Small intestine (tissue), 7 donors: ENCODE measurements at regions not wholly inside any gene's neighbourhood (a gene's known extent, or its start where the extent isn't known, plus 50 kb on each side); places are given as distances from the start of the nearest gene placed in this dataset.

Experiments
- DNase-seq, 2 donors: peaks; one replicate each; pipeline versions ENCODE4 v3.0.0 to v3.0.0-alpha.2; 2013
- FAIRE-seq: peaks from 2 replicates; lab custom pipeline; 2012; peaks lifted over from hg19 to GRCh38; lab: Jason Lieb, UNC
- H3K27ac ChIP-seq, 3 donors: one replicate each; pipeline ENCODE4 v1.5.1; 2013; ENCODE audit warnings: low read length in 2 of 3, mild to moderate bottlenecking in 2 of 3, control low read depth in 1 of 3, inconsistent platforms in 1 of 3, low read depth in 1 of 3, moderate library complexity in 1 of 3
- H3K27me3 ChIP-seq, 3 donors: one replicate each; pipeline ENCODE4 v1.6.1; 2013; ENCODE audit warnings: low read length in 3 of 3, inconsistent platforms in 1 of 3; ENCODE audit not compliant: control insufficient read depth in 3 of 3, insufficient read depth in 3 of 3
- H3K36me3 ChIP-seq, 3 donors: one replicate each; pipeline ENCODE4 v1.6.1; 2013; ENCODE audit warnings: low read length in 3 of 3, inconsistent platforms in 1 of 3, low read depth in 1 of 3, mild to moderate bottlenecking in 1 of 3, moderate library complexity in 1 of 3; ENCODE audit not compliant: control insufficient read depth in 3 of 3, insufficient read depth in 2 of 3
- H3K4me1 ChIP-seq, 3 donors: one replicate each; pipeline ENCODE4 v1.6.1; 2013; ENCODE audit warnings: low read length in 2 of 3, inconsistent platforms in 1 of 3, low read depth in 1 of 3, mild to moderate bottlenecking in 1 of 3, moderate library complexity in 1 of 3; ENCODE audit not compliant: control insufficient read depth in 3 of 3, insufficient read depth in 2 of 3
- H3K4me3 ChIP-seq, 3 donors: one replicate each; pipeline ENCODE4 v1.5.1; 2013; ENCODE audit warnings: low read length in 3 of 3, control low read depth in 1 of 3, inconsistent platforms in 1 of 3, low read depth in 1 of 3, mild to moderate bottlenecking in 1 of 3, moderate library complexity in 1 of 3
- H3K9me3 ChIP-seq, 2 donors: one replicate each; pipeline ENCODE4 v1.6.1; 2013; ENCODE audit warnings: low read depth in 1 of 2, low read length in 1 of 2; ENCODE audit not compliant: control insufficient read depth in 2 of 2, insufficient read depth in 1 of 2
- WGBS, 3 donors: extraction: QIAGEN DNeasy Blood & Tissue Kit; methylation state at CpG; one replicate each; pipeline ENCODE4 v1.1.7; 2013; 5-methylcytosine and 5-hydroxymethylcytosine counted together
- donor health status: healthy with polysubstance abuse.
- donor health status: control.
- donor health status: control.
- donor health status: Bipolar disorder and iron deficiency.
- donor health status: healthy.

- Histone ChIP-seq H3K36me3 (no peaks in the 10 kb centered on the region), H3K4me1 (no peaks in the 10 kb centered on the region), H3K27ac (no peak overlapping the region), H3K4me3 (no peak overlapping the region), H3K9me3 (no peaks in the 10 kb centered on the region), H3K27me3 (no peaks in the 10 kb centered on the region)
- no peak for FAIRE-seq
- DNase-seq: no peak
- 75 to 85% (median 85%) methylated on average over 11 of the region's 11 CpGs for WGBS, 3 donors
These were observed 66.9 kb downstream of the IRX2 start for GRCh38 chr5:2684606-2685005.

- Histone ChIP-seq H3K27me3 (no peaks in the 10 kb centered on the region), H3K4me1 (no peaks in the 10 kb centered on the region), H3K9me3 (no peaks in the 10 kb centered on the region), H3K36me3 (no peaks in the 10 kb centered on the region), H3K4me3 (no peak overlapping the region), H3K27ac (no peak overlapping the region)
- no peak for FAIRE-seq
- DNase-seq: no peak
- WGBS, 3 donors: 66 to 79% (median 75%) methylated on average over 14 of the region's 14 CpGs
These were observed 67.8 kb downstream of the IRX2 start for GRCh38 chr5:2683720-2684119.

DNA sequence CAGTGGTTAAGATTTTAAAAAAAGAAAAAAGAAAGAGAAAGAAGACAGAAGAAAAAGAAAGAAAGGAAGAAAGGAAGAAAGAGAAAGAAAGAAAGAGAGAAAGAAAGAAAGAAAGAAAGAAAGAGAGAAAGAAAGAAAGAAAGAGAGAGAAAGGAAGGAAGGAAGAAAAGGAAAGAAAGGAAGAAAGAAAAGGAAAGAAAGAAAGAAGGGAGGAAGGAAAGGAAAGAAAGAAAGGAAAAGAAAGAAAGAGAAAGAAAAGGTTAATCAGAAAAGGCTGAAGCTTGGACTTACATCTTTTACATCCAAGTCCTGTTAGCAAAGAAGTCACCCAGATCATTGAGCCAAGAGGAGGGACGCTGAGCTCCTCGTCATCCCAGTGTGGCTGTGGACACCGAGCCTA lies 70.0 kb downstream of the IRX2 start:
- no peaks in the 10 kb centered on the region for H3K36me3 ChIP-seq
- no peak overlapping the region for H3K27ac ChIP-seq
- no peaks in the 10 kb centered on the region for H3K9me3 ChIP-seq
- FAIRE-seq: no peak
- H3K4me1 ChIP-seq: no peaks in the 10 kb centered on the region
- no peak for DNase-seq
- H3K4me3 ChIP-seq: no peak overlapping the region
- 79 to 88% (median 83%) methylated on average over 3 of the region's 3 CpGs for WGBS, 3 donors
- H3K27me3 ChIP-seq: no peaks in the 10 kb centered on the region

GRCh38 chr5:2680979-2681378 lies 70.5 kb downstream of the IRX2 start:
- Histone ChIP-seq H3K27me3 (no peaks in the 10 kb centered on the region), H3K9me3 (no peaks in the 10 kb centered on the region), H3K36me3 (no peaks in the 10 kb centered on the region), H3K4me3 (no peak overlapping the region), H3K27ac (no peak overlapping the region), H3K4me1 (no peaks in the 10 kb centered on the region)
- WGBS, 3 donors: 48 to 79% (median 65%) methylated on average over 2 of the region's 2 CpGs
- FAIRE-seq (no peak), DNase-seq (no peak)

- Histone ChIP-seq H3K36me3 (no peaks in the 10 kb centered on the region), H3K4me3 (no peak overlapping the region), H3K27ac (no peak overlapping the region), H3K4me1 (no peaks in the 10 kb centered on the region), H3K27me3 (no peaks in the 10 kb centered on the region), H3K9me3 (no peaks in the 10 kb centered on the region)
- FAIRE-seq (no peak), DNase-seq (no peak)
- 77 to 88% (median 86%) methylated on average over 2 of the region's 2 CpGs for WGBS, 3 donors
These were observed 73.8 kb downstream of the IRX2 start for GRCh38 chr5:2677689-2678088.

DNA sequence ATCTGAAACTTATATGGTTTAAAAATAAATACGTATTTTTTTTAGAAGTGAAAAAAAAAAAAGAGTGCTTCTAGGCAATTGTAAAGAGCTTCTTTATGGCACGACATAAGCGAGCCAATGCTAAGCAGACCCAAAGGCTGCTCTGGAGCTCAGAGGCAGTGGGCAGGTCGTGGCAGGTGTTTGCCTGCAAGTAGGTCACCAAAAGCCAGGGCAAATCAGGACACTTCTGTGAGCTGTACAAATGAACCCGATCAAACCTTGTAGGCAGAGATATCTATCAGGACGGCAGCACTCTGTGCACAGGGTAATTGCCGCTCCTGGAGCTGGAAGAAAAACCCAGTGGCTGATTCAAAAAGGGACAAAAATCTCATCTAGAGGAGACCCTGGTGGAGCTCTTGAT lies 75.9 kb downstream of the IRX2 start:
- Histone ChIP-seq H3K36me3 (no peaks in the 10 kb centered on the region), H3K4me3 (no peak overlapping the region), H3K27ac (no peak overlapping the region), H3K27me3 (no peaks in the 10 kb centered on the region), H3K9me3 (no peaks in the 10 kb centered on the region), H3K4me1 (no peaks in the 10 kb centered on the region)
- 51 to 71% (median 67%) methylated on average over 7 of the region's 7 CpGs for WGBS, 3 donors
- no peak for DNase-seq
- no peak for FAIRE-seq

GRCh38 chr5:2674456-2674855 lies 77.0 kb downstream of the IRX2 start:
- no peaks in the 10 kb centered on the region for H3K4me1 ChIP-seq
- 67 to 74% (median 74%) methylated on average over 3 of the region's 3 CpGs for WGBS, 3 donors
- no peak for DNase-seq
- no peak overlapping the region for H3K27ac ChIP-seq
- H3K9me3 ChIP-seq: no peaks in the 10 kb centered on the region
- no peak for FAIRE-seq
- no peaks in the 10 kb centered on the region for H3K36me3 ChIP-seq
- H3K27me3 ChIP-seq: no peaks in the 10 kb centered on the region
- H3K4me3 ChIP-seq: no peak overlapping the region

DNA sequence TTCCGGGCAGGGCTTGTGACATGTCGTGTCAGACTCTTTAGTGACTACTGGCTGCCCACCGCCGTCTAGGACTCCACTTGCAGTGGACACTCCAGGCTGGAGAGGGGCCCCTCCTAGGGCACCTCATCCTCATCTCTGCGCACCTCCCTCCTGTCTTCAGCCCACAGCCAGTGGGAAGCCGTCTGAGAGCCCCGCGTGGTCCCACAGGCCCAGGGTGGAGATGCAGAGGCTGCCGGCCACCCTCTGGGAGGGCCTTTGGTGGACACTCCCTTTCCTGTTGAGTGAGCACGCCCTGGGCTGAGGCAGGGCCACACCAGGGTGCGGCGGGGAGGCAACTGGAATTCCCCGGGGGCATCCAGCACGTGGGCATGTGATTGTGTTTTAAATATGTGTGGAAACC lies 80.5 kb downstream of the IRX2 start:
- FAIRE-seq: no peak

DNA sequence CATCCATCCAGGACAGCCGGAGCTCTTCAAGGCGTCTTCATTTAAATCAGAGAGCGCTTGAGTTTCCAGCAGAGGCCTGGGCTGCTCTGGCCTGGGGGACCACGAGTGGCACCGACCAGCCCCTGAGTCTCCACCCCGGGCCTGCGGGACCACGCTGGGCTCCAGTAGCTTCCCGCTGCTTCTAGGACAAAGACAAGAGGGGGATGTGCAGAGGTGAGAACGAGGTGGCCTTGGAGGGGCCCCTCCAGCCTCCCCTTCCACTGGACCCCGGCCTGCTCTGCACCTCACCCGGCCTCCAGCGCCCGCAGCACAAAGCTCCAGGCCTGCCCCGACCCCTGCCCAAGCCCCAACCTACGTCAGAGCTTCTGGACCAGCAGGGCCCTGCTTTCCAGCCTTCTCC lies 81.6 kb downstream of the IRX2 start:
- FAIRE-seq (no peak), DNase-seq (no peak)
- no peak overlapping the region for H3K4me3 ChIP-seq
- H3K36me3 ChIP-seq: no peaks in the 10 kb centered on the region
- H3K27me3 ChIP-seq: no peaks in the 10 kb centered on the region
- H3K9me3 ChIP-seq: no peaks in the 10 kb centered on the region
- H3K27ac ChIP-seq: no peak overlapping the region
- no peaks in the 10 kb centered on the region for H3K4me1 ChIP-seq
- WGBS, 3 donors: 75 to 82% (median 75%) methylated on average over 15 to 16 of the region's 16 CpGs

More for the DNA sequence above, 80.5 kb downstream of the IRX2 start:
- Histone ChIP-seq H3K9me3 (no peaks in the 10 kb centered on the region), H3K27ac (no peak overlapping the region), H3K36me3 (no peaks in the 10 kb centered on the region), H3K4me1 (no peaks in the 10 kb centered on the region), H3K27me3 (no peaks in the 10 kb centered on the region), H3K4me3 (no peak overlapping the region)
- DNase-seq: no peak
- 75 to 77% (median 76%) methylated on average over 14 of the region's 14 CpGs for WGBS, 3 donors
